ENCODE measurements at regions not wholly inside any gene's neighbourhood (a gene's known extent, or its start where the extent isn't known, plus 50 kb on each side); places are given as distances from the start of the nearest gene placed in this dataset.

DNA sequence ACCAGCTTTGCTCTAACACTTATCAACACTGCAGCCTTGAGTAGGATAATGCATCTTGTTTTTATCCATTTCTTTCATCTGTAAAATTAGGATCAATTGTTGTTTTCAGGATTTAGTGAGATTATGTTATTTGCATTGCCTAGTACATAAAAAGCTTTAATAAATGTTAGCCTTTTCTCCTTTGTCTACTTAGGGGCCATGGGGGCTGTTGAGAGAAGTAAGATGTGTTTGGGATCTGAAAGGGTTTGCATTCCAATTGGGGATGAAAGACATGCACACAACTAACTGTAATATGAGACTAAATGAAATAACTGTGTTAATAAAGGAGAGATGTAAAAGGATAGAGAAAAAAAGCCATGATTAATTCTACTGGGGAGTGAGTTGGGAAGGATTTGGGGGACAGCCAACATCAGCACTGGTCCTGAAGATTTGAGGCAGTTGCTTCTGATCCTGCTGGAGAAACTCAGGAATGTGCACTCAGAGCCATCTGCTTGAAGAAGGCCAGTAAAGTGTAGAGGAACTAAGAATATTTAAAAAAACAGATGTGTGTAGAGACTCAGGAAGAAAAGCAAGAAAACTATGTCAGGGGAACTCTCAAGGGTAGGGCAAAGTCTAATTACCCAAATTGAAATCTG is 236.3 kb downstream of the OLFM4 start:
- TF ChIP-seq CTCF (conservative IDR thresholded peaks at IDR 0.05) = no peak
- no peak for TF ChIP-seq ZFX (IDR thresholded peaks at IDR 0.05)
